Heart left ventricle (tissue), 16 donors: ENCODE measurements at regions not wholly inside any gene's neighbourhood (a gene's known extent, or its start where the extent isn't known, plus 50 kb on each side); places are given as distances from the start of the nearest gene placed in this dataset.

Source experiments
- ATAC-seq, 4 donors: fragments of 200-7000 bp; cut with Tn5 transposase; one replicate each; pipeline ENCODE4 v1.9.1; 2020 to 2022; ENCODE audit warnings: moderate library complexity in 4 of 4, mild to moderate bottlenecking in 3 of 4, moderate number of reproducible peaks in 1 of 4
- DNase-seq, 5 donors: peaks; one replicate each; pipeline ENCODE4 v3.0.0-alpha.2; 2020
- H3K27ac ChIP-seq, 12 donors: fragments of 200-600 bp; sonication (generic) in 4 of 12; one replicate each; pipeline versions ENCODE4 v1.5.0 to v1.8.0; 2016 to 2022; ENCODE audit warnings: mild to moderate bottlenecking in 2 of 12
- H3K27me3 ChIP-seq, 9 donors: fragments of 200-600 bp; sonication (generic) in 2 of 9; one replicate each; pipeline versions ENCODE4 v1.5.1 to v1.8.0; 2016 to 2022; ENCODE audit warnings: mild to moderate bottlenecking in 3 of 9
- H3K36me3 ChIP-seq, 9 donors: fragments of 200-600 bp; sonication (generic) in 2 of 9; one replicate each; pipeline versions ENCODE4 v1.5.0 to v1.8.0; 2018 to 2022; ENCODE audit warnings: mild to moderate bottlenecking in 2 of 9
- H3K4me1 ChIP-seq, 12 donors: fragments of 200-600 bp; sonication (generic) in 4 of 12; one replicate each; pipeline versions ENCODE4 v1.5.0 to v1.8.0; 2016 to 2022; ENCODE audit warnings: mild to moderate bottlenecking in 3 of 12
- H3K4me3 ChIP-seq, 12 donors: fragments of 200-600 bp; sonication (generic) in 4 of 12; one replicate each; pipeline versions ENCODE4 v1.5.0 to v1.8.0; 2017 to 2022; ENCODE audit warnings: mild to moderate bottlenecking in 9 of 12, moderate library complexity in 4 of 12
- H3K9me3 ChIP-seq, 12 donors: fragments of 200-600 bp; sonication (generic) in 4 of 12; one replicate each; pipeline versions ENCODE4 v1.5.0 to v1.8.0; 2016 to 2022; ENCODE audit warnings: mild to moderate bottlenecking in 1 of 12
- POLR2A ChIP-seq, 2 donors: fragments of 450-650 bp; IDR thresholded peaks; one replicate each; pipeline ENCODE4 v1.6.1; 2017; ENCODE audit warnings: antibody characterized with exemption in 2 of 2, mild to moderate bottlenecking in 2 of 2, moderate library complexity in 2 of 2
- WGBS, 4 donors: extraction: QIAGEN DNeasy Blood & Tissue Kit in 2 of 4; methylation state at CpG; one replicate each; pipeline versions ENCODE4 v1.1.5 to v1.1.7; 2013 to 2018; 5-methylcytosine and 5-hydroxymethylcytosine counted together
- intact Hi-C, 10 donors: fragments of 100-400 bp; cut with DNase I; formaldehyde crosslinking; loops; one replicate each; pipeline versions ENCODE4 v1.11.1 to v1.14.2; 2022
- TF ChIP-seq, protein P1 (sequence below), 12 donors: fragments of 200-600 bp; sonication (generic) in 4 of 12; IDR thresholded peaks; one replicate each; pipeline versions ENCODE4 v1.5.0 to v1.8.0; 2018 to 2022; ENCODE audit warnings: antibody characterized with exemption in 12 of 12, mild to moderate bottlenecking in 5 of 12
- donor health status: ischemic (EF 13 %, LVEDD 7.1; RV severe dilation, severe dysfunction).
- donor health status: healthy with polysubstance abuse.
- donor health status: DM: no; HTN: yes; CAD: no.
- donor health status: DM: no; HTN: no; CAD: no.
- donor health status: ischemic (EF 25% LVEDD 6.9; RV normal size, moderate dysfunction).
- donor health status: ischemic (EF 25% LVEDD 5.7; RV mildly dilated, moderate dysfunction).
- donor health status: healthy.
- donor health status: DM: yes; HTN: yes; CAD: no.
- donor health status: ischemic (EF 35%, LVEDD 5.7; RV mildly dilated, moderate dysfunction).
- donor health status: nonischemic (EF 11% LVEDD 7.7; RV severe dilation, severe dysfunction).
- donor health status: DM: yes; HTN: yes; CAD: no.
- donor health status: PGD.
- donor health status: ischemic (EF 29% LVEDD 5.4; RV normal size, mild dysfunction).
- donor health status: nonischemic (EF 23%, LVEDD 6.1; RV moderate dilation, normal function).

- 45 to 60% (median 54%) methylated on average over 4 of the region's 4 CpGs for WGBS, 4 donors
- intact Hi-C loops = no loop called here
- H3K4me1 ChIP-seq = no peaks in the 10 kb centered on the region
- no peak overlapping the region for H3K4me3 ChIP-seq
- H3K27ac ChIP-seq = no peak overlapping the region
- ATAC-seq (no peak), DNase-seq (no peak)
- no peaks in the 10 kb centered on the region for H3K36me3 ChIP-seq
- peaks cover 0 to 16% (median 5%) of the 10 kb centered on the region in 12 donors for H3K9me3 ChIP-seq
- TF ChIP-seq, protein P1, sequence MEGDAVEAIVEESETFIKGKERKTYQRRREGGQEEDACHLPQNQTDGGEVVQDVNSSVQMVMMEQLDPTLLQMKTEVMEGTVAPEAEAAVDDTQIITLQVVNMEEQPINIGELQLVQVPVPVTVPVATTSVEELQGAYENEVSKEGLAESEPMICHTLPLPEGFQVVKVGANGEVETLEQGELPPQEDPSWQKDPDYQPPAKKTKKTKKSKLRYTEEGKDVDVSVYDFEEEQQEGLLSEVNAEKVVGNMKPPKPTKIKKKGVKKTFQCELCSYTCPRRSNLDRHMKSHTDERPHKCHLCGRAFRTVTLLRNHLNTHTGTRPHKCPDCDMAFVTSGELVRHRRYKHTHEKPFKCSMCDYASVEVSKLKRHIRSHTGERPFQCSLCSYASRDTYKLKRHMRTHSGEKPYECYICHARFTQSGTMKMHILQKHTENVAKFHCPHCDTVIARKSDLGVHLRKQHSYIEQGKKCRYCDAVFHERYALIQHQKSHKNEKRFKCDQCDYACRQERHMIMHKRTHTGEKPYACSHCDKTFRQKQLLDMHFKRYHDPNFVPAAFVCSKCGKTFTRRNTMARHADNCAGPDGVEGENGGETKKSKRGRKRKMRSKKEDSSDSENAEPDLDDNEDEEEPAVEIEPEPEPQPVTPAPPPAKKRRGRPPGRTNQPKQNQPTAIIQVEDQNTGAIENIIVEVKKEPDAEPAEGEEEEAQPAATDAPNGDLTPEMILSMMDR (IDR thresholded peaks at IDR 0.05) = no peak
- no peak for TF ChIP-seq POLR2A (IDR thresholded peaks at IDR 0.05)
- H3K27me3 ChIP-seq = no peaks in the 10 kb centered on the region
Measured at GRCh38 chr7:113004726-113005454, 81.7 kb downstream of the GPR85 start.

DNA sequence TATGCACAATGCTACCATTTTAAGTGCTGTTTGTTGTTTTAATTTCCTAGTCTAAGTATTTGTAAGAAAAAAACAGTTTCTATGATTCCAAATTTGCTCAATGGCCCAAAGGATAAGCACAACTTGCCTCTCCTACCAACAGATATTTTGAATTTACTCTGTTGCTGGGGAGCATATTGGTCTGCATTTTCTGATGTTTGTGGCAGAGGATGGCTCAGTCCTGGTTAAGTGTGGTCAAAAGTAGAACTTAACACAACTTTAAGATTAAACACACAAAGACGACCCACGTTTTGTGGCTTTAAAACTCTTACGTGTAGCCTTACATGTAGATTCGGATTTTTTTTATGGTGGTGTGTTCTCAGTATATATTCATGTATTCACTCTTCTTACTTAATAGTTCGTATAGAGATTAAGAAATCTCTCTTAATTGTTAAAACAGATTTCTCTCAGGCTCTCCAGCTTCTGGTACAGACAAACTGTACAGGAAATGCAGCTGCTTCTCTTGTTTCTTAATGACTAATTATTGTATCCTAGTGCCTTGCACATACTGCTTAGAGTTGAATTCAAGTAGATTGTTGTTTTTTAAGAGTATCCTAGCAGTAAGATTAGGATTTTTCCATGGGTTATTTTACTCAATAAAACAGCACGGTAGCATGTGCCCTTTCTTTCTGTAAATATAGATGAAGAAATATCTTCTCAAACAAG lies 86.2 kb downstream of the GPR85 start:
- H3K27me3 ChIP-seq = no peaks in the 10 kb centered on the region
- no peak overlapping the region for H3K27ac ChIP-seq
- H3K36me3 ChIP-seq = no peaks in the 10 kb centered on the region
- H3K4me1 ChIP-seq = peaks cover 0 to 7% (median 0%) of the 10 kb centered on the region in 12 donors
- TF ChIP-seq, protein P1 (IDR thresholded peaks at IDR 0.05) = no peak
- no peak for TF ChIP-seq POLR2A (IDR thresholded peaks at IDR 0.05)
- H3K9me3 ChIP-seq = no peaks in the 10 kb centered on the region
- intact Hi-C loops = no loop called here
- no peak for ATAC-seq
- no peak for DNase-seq
- WGBS, 4 donors = 71 to 79% (median 76%) methylated on average over 6 of the region's 6 CpGs
- no peak overlapping the region for H3K4me3 ChIP-seq

- no peaks in the 10 kb centered on the region for H3K36me3 ChIP-seq
- DNase-seq (no peak), ATAC-seq (no peak)
- intact Hi-C loops = loop anchor here in 1 of 10 donors (5.0 kb wide), 1 partner anchor 431 kb away; no protein-coding TSS in a partner anchor
- WGBS, 4 donors = 63 to 82% (median 73%) methylated on average over 2 of the region's 2 CpGs
- no peak overlapping the region for H3K4me3 ChIP-seq
- H3K9me3 ChIP-seq = peaks cover 0 to 2% (median 0%) of the 10 kb centered on the region in 12 donors
- no peak for TF ChIP-seq POLR2A (IDR thresholded peaks at IDR 0.05)
- TF ChIP-seq, protein P1 (IDR thresholded peaks at IDR 0.05) = no peak
- no peak overlapping the region for H3K27ac ChIP-seq
- H3K27me3 ChIP-seq = no peaks in the 10 kb centered on the region
- H3K4me1 ChIP-seq = peaks cover 0 to 7% (median 0%) of the 10 kb centered on the region in 12 donors
Measured at GRCh38 chr7:112997831-112998230, 88.8 kb downstream of the GPR85 start.

DNA sequence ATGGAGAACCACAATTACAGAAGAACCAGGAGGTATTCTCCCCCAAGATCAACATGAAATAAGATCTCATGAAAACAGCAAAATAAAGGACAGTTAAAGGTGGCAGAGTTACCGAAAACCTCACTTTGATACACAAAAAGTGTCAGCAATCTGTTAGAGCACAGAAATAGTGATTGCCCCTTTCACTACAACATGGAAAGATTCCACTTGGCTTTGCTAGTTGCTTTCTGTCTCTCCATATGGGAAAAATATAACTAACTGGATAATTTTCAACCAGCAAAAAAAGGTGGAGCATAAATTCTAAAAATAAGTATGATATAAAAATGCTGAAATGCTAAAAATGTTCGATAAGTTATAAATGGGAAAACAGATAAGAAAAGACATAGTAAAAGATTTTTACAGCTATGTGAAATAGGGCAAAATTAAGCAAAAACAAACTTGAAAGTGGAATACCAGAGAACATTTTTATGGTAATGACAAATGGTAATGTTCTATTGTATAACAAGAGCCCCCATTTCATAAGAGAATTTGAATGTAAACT lies 90.2 kb downstream of the GPR85 start:
- no peak for TF ChIP-seq POLR2A (IDR thresholded peaks at IDR 0.05)
- TF ChIP-seq, protein P1 (IDR thresholded peaks at IDR 0.05) = no peak
- peaks cover 0 to 11% (median 0%) of the 10 kb centered on the region in 12 donors for H3K9me3 ChIP-seq
- 63 to 81% (median 75%) methylated on average over 2 of the region's 2 CpGs for WGBS, 4 donors
- ATAC-seq = no peak
- H3K4me3 ChIP-seq = no peak overlapping the region
- intact Hi-C loops = loop anchor here in 1 of 10 donors (5.0 kb wide), 1 partner anchor 429 kb away; no protein-coding TSS in a partner anchor
- H3K4me1 ChIP-seq = peaks cover 0 to 7% (median 0%) of the 10 kb centered on the region in 12 donors
- no peak for DNase-seq
- H3K36me3 ChIP-seq = no peaks in the 10 kb centered on the region
- no peaks in the 10 kb centered on the region for H3K27me3 ChIP-seq
- H3K27ac ChIP-seq = peak overlapping the region in 8 of 12 donors; percentile 75 to 96 (median 88)
